Left hindlimb (tissue), 1 donor: ENCODE measurements at regions not wholly inside any gene's neighbourhood (a gene's known extent, or its start where the extent isn't known, plus 50 kb on each side); places are given as distances from the start of the nearest gene placed in this dataset.

ENCODE experiments used
- DNase-seq: peaks from one replicate; pipeline ENCODE4 v3.0.0-alpha.2; 2018

DNA sequence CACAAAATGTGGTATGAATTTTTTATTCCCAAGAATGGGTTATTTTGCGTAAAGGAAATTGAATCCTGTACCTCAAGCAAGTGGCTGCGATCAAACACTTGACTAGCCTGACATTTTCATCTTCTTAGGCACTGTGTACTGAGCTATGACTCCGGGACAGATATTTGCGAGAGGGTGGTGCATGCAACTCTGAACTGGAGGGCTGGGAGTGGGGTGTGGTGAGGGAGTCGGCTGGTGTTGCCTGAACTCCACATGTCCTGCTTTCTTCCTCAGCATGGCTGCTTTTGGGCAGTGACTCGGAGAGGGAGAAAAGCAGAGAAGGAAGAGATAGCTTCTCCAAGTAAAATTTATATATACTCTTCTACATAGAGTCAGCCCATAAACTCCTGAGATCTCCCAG is 68.5 kb upstream of the GATB start:
- no peak for DNase-seq

DNA sequence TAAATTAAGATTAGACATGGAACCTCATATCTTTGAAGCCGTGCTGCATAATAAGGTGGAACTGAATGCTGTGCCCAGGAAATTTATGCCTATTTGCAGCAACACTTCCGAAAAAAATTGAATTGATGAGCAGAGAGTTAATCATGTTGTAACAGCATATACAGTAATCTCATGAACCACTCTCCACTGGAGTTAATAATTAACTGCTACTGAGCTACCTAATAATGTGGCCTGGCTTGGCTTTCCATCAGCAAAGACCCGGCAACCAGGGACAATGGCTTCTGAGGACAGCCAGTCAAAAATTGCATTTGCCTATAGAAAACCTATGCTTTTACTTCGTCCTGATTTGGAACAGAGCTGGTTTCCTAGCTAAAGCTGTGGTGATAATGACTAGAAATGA is 63.8 kb upstream of the GATB start:
- no peak for DNase-seq

GRCh38 chr4:151822331-151822730 is 61.5 kb upstream of the GATB start:
- DNase-seq: no peak

DNA sequence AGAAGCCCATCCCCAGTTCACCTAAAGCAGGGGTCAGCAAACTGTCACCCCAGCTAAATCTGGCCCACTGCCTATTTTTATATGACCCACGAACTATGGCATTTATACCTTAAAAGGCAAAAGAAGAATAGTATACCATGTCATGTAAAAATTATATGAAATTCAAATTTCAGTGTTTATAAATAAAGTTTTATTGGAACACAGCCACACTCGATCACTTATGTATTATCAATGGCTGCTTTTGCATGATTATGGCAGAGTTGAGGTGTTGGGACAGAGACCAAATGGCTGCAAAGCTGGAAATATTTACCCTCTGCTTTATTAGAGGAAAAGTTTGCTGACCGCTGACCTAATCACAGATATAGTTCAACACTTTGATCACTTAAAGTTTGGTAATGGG is 59.2 kb upstream of the GATB start:
- DNase-seq: no peak

GRCh38 chr4:151811403-151811802 is 50.6 kb upstream of the GATB start:
- DNase-seq: no peak
